Nephron progenitor cell (in vitro differentiated cells): ENCODE measurements at regions not wholly inside any gene's neighbourhood (a gene's known extent, or its start where the extent isn't known, plus 50 kb on each side); places are given as distances from the start of the nearest gene placed in this dataset.

Source experiments
- DNase-seq: peaks from one replicate; pipeline ENCODE4 v3.0.0; 2021
- H3K27ac Mint-ChIP-seq: 2 replicates; pipeline ENCODE4 v1.8.0; 2021; ENCODE audit warnings: mild to moderate bottlenecking, moderate library complexity, mixed read lengths
- H3K27me3 Mint-ChIP-seq: 2 replicates; pipeline ENCODE4 v1.8.0; 2021; ENCODE audit warnings: mild to moderate bottlenecking, low read depth, mixed read lengths; ENCODE audit not compliant: poor library complexity
- H3K36me3 Mint-ChIP-seq: 2 replicates; pipeline ENCODE4 v1.8.0; 2021; ENCODE audit warnings: low read depth, mixed read lengths
- H3K4me1 Mint-ChIP-seq: 2 replicates; pipeline ENCODE4 v1.8.0; 2021; ENCODE audit warnings: mixed read lengths
- H3K4me3 Mint-ChIP-seq: 2 replicates; pipeline ENCODE4 v1.8.0; 2021; ENCODE audit warnings: mild to moderate bottlenecking, moderate library complexity, mixed read lengths
- H3K9me3 Mint-ChIP-seq: 2 replicates; pipeline ENCODE4 v1.8.0; 2021; ENCODE audit warnings: mild to moderate bottlenecking, moderate library complexity, mixed read lengths
- CTCF ChIP-seq: fragments of 200-600 bp; sonication (generic); IDR thresholded peaks from 2 replicates; pipeline ENCODE4 v1.5.0; 2021; ENCODE audit warnings: antibody characterized with exemption

DNA sequence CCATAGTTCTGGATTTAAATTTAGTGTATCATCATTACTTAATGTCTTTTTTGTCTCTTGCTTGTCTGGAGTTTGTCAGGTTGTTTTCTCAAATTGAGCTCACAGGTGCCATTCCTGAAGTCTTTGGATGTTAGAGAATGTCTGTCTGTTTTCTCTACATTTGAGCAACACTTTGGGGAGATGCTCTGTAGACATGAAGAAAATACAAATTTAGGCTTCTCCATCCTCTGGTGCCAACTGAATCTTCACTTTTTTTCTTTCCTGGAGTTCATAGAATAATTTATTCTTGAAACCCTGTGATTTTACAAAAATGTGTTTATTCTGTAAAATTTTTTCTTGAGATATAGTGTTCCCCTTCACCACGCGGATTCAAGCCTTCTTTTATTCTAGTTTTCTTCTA, 256.4 kb upstream of the HDAC4 start:
- Mint-ChIP-seq H3K4me1 (peaks cover 17% of the 10 kb centered on the region), H3K27me3 (peaks cover 6% of the 10 kb centered on the region), H3K9me3 (no peaks in the 10 kb centered on the region), H3K27ac (no peak overlapping the region), H3K36me3 (no peaks in the 10 kb centered on the region), H3K4me3 (no peak overlapping the region)
- no peak for DNase-seq
- TF ChIP-seq CTCF = no peak

DNA sequence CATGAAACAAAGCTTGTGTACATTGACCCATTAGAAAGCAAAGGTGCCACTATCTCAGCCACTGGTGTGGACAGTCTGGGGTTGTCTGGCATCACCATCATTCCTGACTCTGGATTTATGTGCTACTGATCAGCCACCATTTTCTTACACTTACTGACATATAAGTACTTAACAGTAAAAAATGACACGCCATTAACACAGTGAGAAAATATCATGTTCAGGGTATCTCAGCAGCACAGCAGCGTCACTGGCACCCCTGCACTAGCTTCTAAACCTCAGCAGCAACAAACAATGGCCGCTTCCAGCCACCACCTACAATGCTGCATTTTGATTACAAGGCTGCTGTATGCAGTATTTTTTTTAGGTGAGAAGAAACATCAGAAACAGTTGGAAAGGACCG, 253.4 kb upstream of the HDAC4 start:
- Mint-ChIP-seq H3K4me1 (no peaks in the 10 kb centered on the region), H3K36me3 (peaks cover 3% of the 10 kb centered on the region), H3K4me3 (no peak overlapping the region), H3K27me3 (no peaks in the 10 kb centered on the region), H3K27ac (no peak overlapping the region), H3K9me3 (peaks cover 27% of the 10 kb centered on the region)
- no peak for TF ChIP-seq CTCF
- no peak for DNase-seq

DNA sequence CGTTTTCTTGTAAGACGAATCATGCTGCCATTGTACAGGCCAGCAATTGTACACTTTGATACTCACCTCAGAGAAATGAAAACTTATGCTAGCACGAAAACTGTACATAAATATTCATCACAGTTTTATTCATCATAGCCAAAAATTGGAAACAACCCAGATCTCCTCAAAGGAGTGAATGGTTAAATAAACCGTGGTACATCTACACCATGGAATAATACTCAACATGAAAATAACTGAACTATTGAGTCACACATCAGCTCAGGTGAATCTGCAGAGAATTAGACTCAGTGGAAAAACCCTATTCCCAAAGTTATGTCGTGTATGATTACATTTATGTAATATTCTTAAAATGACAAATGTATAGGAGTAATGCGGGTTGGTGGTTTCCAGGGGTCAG, 251.0 kb upstream of the HDAC4 start:
- TF ChIP-seq CTCF = no peak
- Mint-ChIP-seq H3K4me1 (peaks cover 6% of the 10 kb centered on the region), H3K27me3 (peaks cover 7% of the 10 kb centered on the region), H3K36me3 (peaks cover 5% of the 10 kb centered on the region), H3K4me3 (no peak overlapping the region), H3K9me3 (peaks cover 42% of the 10 kb centered on the region), H3K27ac (no peak overlapping the region)
- DNase-seq = no peak

GRCh38 chr2:239650674-239651073, 249.9 kb upstream of the HDAC4 start:
- no peak for TF ChIP-seq CTCF
- Mint-ChIP-seq H3K36me3 (peaks cover 5% of the 10 kb centered on the region), H3K27ac (no peak overlapping the region), H3K27me3 (peaks cover 12% of the 10 kb centered on the region), H3K9me3 (peaks cover 42% of the 10 kb centered on the region), H3K4me3 (no peak overlapping the region), H3K4me1 (peaks cover 6% of the 10 kb centered on the region)
- no peak for DNase-seq

GRCh38 chr2:239649309-239649708, 248.5 kb upstream of the HDAC4 start:
- no peak overlapping the region for H3K27ac Mint-ChIP-seq
- H3K9me3 Mint-ChIP-seq = peaks cover 42% of the 10 kb centered on the region
- no peak overlapping the region for H3K4me3 Mint-ChIP-seq
- peaks cover 16% of the 10 kb centered on the region for H3K27me3 Mint-ChIP-seq
- H3K4me1 Mint-ChIP-seq = peaks cover 6% of the 10 kb centered on the region
- H3K36me3 Mint-ChIP-seq = peaks cover 5% of the 10 kb centered on the region
- no peak for TF ChIP-seq CTCF
- DNase-seq = no peak

GRCh38 chr2:239648607-239649006, 247.8 kb upstream of the HDAC4 start:
- Mint-ChIP-seq H3K4me3 (no peak overlapping the region), H3K36me3 (peaks cover 5% of the 10 kb centered on the region), H3K27ac (no peak overlapping the region), H3K27me3 (peaks cover 16% of the 10 kb centered on the region), H3K9me3 (peaks cover 42% of the 10 kb centered on the region), H3K4me1 (peaks cover 6% of the 10 kb centered on the region)
- DNase-seq = no peak
- no peak for TF ChIP-seq CTCF
